DMS114 treated with DMSO at 0.1 percent for 48 hours (cell line): ENCODE measurements at regions not wholly inside any gene's neighbourhood (a gene's known extent, or its start where the extent isn't known, plus 50 kb on each side); places are given as distances from the start of the nearest gene placed in this dataset.

Experiments used
- DNase-seq: peaks from one replicate; lab custom pipeline; 2025; ENCODE audit not compliant: unreplicated experiment; lab: John Stamatoyannopoulos, UW

GRCh38 chr1:95415146-95415545, 181.1 kb downstream of the RWDD3 start:
- no peak for DNase-seq

GRCh38 chr1:95426772-95427171, 192.8 kb downstream of the RWDD3 start:
- no peak for DNase-seq

- DNase-seq, result no peak
Measured at GRCh38 chr1:95427525-95427924, 193.5 kb downstream of the RWDD3 start.

GRCh38 chr1:95431235-95431634, 197.2 kb downstream of the RWDD3 start:
- no peak for DNase-seq

GRCh38 chr1:95435611-95436010, 201.6 kb downstream of the RWDD3 start:
- DNase-seq, result no peak

GRCh38 chr1:95437011-95437410, 203.0 kb downstream of the RWDD3 start:
- no peak for DNase-seq

GRCh38 chr1:95437781-95438180, 203.8 kb downstream of the RWDD3 start:
- DNase-seq, result no peak

- DNase-seq, result no peak
Measured at GRCh38 chr1:95438218-95438948, 204.4 kb downstream of the RWDD3 start.

- no peak for DNase-seq
Measured at GRCh38 chr1:95440511-95440910, 206.5 kb downstream of the RWDD3 start.

GRCh38 chr1:95449516-95449915, 215.5 kb downstream of the RWDD3 start:
- DNase-seq, result no peak

- DNase-seq, result no peak
Measured at GRCh38 chr1:95451054-95451453, 217.0 kb downstream of the RWDD3 start.

GRCh38 chr1:95451904-95452303, 217.9 kb downstream of the RWDD3 start:
- DNase-seq, result no peak

- DNase-seq, result no peak
Measured at GRCh38 chr1:95453053-95453452, 219.0 kb downstream of the RWDD3 start.

- no peak for DNase-seq
Measured at GRCh38 chr1:95467036-95467435, 233.0 kb downstream of the RWDD3 start.

- DNase-seq, result no peak
Measured at GRCh38 chr1:95475686-95476457, 241.9 kb downstream of the RWDD3 start.

GRCh38 chr1:95496307-95496706, 262.3 kb downstream of the RWDD3 start:
- DNase-seq, result no peak

GRCh38 chr1:95496773-95497172, 262.8 kb downstream of the RWDD3 start:
- no peak for DNase-seq

GRCh38 chr1:95497566-95497965, 263.6 kb downstream of the RWDD3 start:
- DNase-seq, result no peak

GRCh38 chr1:95503278-95504030, 269.4 kb downstream of the RWDD3 start:
- DNase-seq, result no peak

- no peak for DNase-seq
Measured at GRCh38 chr1:95504321-95504720, 270.3 kb downstream of the RWDD3 start.

GRCh38 chr1:95506736-95507414, 272.9 kb downstream of the RWDD3 start:
- DNase-seq, result no peak
